ENCODE measurements at regions not wholly inside any gene's neighbourhood (a gene's known extent, or its start where the extent isn't known, plus 50 kb on each side); places are given as distances from the start of the nearest gene placed in this dataset.
A peak's percentile ranks its signal among the peaks of the same experiment; 100 is the strongest.

GRCh38 chr12:105759149-105759548, 379.6 kb downstream of the NUAK1 start:
- H3K4me3 ChIP-seq (replicated peaks in 1 of 2; ENCODE audit: low read depth in 2 of 2, low read length in 2 of 2), result no peak overlapping the region
- no peak for DNase-seq (ENCODE audit: low read depth in 2 of 2)
- no peak for TF ChIP-seq CTCF (IDR thresholded peaks at IDR 0.05; ENCODE audit: low read depth, low read length)

- no peak for TF ChIP-seq CTCF (IDR thresholded peaks at IDR 0.05; ENCODE audit: low read depth, low read length)
- no peak overlapping the region for H3K4me3 ChIP-seq (replicated peaks in 1 of 2; ENCODE audit: low read depth in 2 of 2, low read length in 2 of 2)
- DNase-seq (ENCODE audit: low read depth in 2 of 2), result peak; percentile 51 to 73
Observed at GRCh38 chr12:105761075-105761474, 377.7 kb downstream of the NUAK1 start.

GRCh38 chr12:105764216-105764835, 374.4 kb downstream of the NUAK1 start:
- no peak for TF ChIP-seq CTCF (IDR thresholded peaks at IDR 0.05; ENCODE audit: low read depth, low read length)

GRCh38 chr12:105765053-105766014, 373.4 kb downstream of the NUAK1 start:
- DNase-seq (ENCODE audit: low read depth in 2 of 2), result no peak
- no peak for TF ChIP-seq CTCF (IDR thresholded peaks at IDR 0.05; ENCODE audit: low read depth, low read length)

More at GRCh38 chr12:105764216-105764835, 374.4 kb downstream of the NUAK1 start:
- no peak overlapping the region for H3K4me3 ChIP-seq (replicated peaks in 1 of 2; ENCODE audit: low read depth in 2 of 2, low read length in 2 of 2)
- peak in 1 of 2 donors; percentile 23 for DNase-seq (ENCODE audit: low read depth in 2 of 2)

GRCh38 chr12:105766029-105766428, 372.7 kb downstream of the NUAK1 start:
- DNase-seq (ENCODE audit: low read depth in 2 of 2), result no peak
- H3K4me3 ChIP-seq (replicated peaks in 1 of 2; ENCODE audit: low read depth in 2 of 2, low read length in 2 of 2), result no peak overlapping the region
- TF ChIP-seq CTCF (IDR thresholded peaks at IDR 0.05; ENCODE audit: low read depth, low read length), result no peak

More at GRCh38 chr12:105765053-105766014, 373.4 kb downstream of the NUAK1 start:
- no peak overlapping the region for H3K4me3 ChIP-seq (replicated peaks in 1 of 2; ENCODE audit: low read depth in 2 of 2, low read length in 2 of 2)

GRCh38 chr12:105769486-105769885, 369.3 kb downstream of the NUAK1 start:
- no peak for DNase-seq (ENCODE audit: low read depth in 2 of 2)
- no peak for TF ChIP-seq CTCF (IDR thresholded peaks at IDR 0.05; ENCODE audit: low read depth, low read length)
- H3K4me3 ChIP-seq (replicated peaks in 1 of 2; ENCODE audit: low read depth in 2 of 2, low read length in 2 of 2), result no peak overlapping the region
